Activated naive CD8-positive, alpha-beta T cell treated with anti-CD3 and anti-CD28 coated beads, Interleukin-2, amount 50 U/mL, for 16 hours (primary cell): ENCODE measurements at regions not wholly inside any gene's neighbourhood (a gene's known extent, or its start where the extent isn't known, plus 50 kb on each side); places are given as distances from the start of the nearest gene placed in this dataset.

Experiments
- DNase-seq: peaks from one replicate; pipeline ENCODE4 v3.0.0-alpha.2; 2020; ENCODE audit warnings: low read depth, low spot score

GRCh38 chr2:19139386-19139785 lies 219.0 kb downstream of the OSR1 start:
- no peak for DNase-seq

DNA sequence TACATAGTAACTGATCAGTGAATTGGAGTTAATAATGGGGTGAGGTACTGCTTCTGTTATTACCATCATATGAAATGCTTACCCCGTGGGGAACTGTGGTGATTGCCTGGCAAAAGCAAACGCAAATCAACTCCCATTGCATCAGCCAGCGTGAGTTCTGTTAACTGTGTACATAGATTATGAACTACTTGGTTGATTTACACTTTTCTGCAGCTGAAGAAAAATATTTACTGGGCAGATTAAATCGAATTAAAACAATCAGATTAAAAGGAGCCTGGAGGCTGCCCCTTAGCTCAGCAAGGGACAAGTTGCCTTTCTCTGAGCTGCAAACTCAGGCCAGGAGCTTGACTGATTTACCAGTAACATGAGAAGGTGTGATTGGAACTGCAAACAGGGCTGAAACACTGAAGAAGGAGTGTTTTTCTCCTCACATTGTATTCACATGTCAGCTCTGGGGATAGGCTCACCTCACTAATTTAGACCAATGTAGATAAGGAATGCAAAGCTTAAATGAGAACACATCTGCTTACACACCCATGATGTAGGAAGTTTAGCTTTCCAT lies 220.1 kb downstream of the OSR1 start:
- DNase-seq, result no peak

DNA sequence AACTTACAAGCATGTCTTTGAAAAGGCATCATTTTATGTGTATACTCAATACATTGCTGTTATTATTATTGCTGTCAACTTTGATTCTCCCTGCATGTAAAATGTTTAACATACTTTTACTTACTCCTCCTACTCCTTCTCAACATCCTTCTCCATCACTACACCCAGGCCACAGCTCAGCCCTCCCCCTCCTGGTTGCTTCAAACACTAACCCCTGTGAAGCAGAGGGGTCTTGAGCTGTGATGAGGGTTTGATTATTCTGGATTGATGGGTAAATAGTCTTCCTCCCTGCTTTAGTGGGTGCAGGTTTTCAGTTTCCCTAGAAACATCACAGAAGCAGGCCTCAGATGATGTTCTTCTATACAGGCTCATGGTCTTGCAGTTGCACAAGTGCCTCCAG lies 221.0 kb downstream of the OSR1 start:
- DNase-seq, result no peak

DNA sequence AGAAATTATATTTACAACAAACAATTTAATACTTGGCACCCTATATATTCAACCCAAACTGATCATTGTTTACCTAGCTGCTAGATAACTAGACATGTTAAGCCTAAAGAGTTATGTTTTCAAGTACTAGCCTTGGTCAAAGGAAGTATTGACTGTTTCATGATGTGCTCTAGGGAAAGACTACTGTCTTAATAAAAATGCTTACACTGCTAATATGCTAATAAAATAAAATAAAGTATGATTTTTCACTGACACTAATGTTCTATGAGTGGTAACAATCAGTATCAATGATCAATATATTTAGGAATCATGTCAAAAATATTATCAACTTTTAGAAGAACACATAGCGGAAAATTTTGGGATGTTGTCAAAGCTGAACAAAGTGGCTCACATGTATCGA lies 225.5 kb downstream of the OSR1 start:
- DNase-seq, result no peak

DNA sequence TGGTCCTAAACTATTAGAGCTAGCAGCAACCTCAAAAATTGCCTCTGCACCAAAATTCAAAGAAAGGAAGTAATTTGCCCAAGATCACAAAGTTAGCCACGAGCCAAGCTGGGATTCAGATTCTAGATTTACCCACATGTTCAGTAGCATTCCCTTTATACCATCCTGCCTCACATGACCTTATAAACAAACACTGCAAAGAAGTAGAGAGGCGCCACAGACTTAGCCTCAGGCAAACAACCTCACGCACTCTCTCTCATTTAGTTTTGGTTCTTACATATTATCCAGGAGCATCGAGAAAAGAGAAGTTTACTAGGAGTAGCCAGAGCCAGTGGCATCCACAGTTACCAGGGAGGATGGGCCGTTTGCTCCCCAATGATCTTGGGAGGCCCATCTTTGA lies 226.6 kb downstream of the OSR1 start:
- DNase-seq, result no peak

GRCh38 chr2:19128148-19128547 lies 230.3 kb downstream of the OSR1 start:
- DNase-seq, result no peak

DNA sequence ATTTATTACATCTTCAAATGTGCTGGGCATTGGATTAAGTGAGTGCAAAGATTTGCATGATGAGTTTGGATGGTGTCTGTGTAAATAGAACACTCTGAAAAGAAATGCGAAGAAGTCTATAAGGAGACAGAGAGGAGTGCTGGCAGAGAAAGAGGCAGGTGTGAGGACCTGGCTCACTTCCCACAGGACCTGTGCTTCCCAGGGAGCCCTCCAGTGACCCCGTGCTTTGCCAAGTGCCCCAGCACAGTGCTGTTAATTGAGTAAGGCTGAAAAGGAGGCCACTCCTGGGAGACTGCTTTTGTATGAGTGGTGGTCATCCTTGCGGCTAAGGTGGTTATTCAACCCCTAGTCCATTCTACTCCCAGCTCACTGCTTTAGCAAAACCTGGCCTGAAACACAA lies 230.8 kb downstream of the OSR1 start:
- no peak for DNase-seq

DNA sequence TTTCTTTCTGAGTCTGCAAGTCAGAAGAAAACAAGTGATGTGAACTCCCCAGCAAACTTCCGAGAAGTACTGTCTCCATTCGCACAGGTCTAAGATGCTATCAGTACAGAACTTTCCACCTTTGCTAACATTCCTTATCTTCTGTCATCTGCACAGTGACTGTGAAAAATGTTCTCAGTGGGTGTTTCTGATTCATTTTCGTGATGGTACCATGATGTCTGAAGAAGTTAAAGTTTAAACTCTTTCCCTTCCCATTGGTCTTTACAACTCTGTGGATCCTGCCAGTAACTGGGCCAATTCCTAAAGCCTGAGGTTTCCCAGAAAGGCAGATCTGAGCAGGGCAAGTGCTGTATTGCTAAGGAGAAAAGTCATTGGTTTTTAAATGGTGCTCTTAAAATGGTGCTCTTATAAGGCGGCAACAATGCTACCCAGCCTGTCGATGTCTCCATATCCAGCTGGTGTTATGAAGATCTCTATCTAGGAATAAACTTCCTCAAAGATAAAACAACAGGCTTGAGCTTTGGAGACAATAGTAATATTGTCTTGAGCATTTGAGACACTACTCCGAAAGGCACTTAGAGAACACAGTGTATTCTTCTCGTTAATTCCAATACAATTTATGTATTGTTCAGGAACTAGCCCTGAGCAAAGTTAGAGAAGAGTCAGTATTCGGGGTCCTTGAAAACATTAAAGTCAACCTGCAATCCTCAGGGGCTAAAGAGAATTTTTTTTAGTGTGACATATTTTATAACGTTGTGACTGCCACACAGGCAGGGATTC lies 232.3 kb downstream of the OSR1 start:
- DNase-seq, result no peak

DNA sequence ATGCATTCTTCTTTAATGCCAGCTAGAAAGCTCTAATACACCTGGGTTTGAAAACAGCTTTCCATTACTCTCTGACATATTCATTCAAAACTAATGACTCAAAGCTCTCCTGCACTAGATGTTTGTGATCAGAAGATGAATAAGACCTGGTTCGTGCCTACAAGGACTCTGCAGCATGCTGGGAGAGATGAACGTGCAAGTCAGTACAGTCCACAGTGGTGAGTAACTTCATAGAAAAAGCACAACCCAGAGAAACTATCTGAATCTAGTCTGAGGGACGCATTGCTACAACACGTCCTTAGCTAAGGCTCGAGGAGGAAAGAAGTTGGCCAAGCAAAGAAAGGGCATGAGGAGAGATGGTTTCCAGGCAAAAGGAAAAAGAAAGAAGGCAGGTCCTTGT lies 234.3 kb downstream of the OSR1 start:
- no peak for DNase-seq

- DNase-seq, result no peak
Observed at GRCh38 chr2:19123556-19123955, 234.9 kb downstream of the OSR1 start.

DNA sequence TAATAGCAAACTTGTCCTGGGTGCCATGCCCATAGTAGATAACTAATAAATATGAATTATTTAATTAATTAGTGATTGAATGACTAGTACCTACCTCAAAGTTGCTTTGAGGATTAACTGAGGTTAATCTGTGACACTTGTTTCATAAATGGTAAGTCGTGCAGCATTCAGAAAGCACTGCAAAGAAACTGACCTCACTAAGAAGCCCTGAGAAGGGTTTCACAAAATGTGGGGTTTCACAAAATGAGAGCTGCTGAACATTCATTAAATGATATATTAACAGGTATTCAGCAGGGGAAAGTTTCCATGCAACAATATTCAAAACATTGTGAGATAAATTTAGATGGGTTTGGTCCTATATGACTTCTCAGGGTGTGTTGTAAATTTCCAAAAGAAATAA lies 236.2 kb downstream of the OSR1 start:
- no peak for DNase-seq

GRCh38 chr2:19120941-19121750 lies 237.3 kb downstream of the OSR1 start:
- DNase-seq, result no peak

DNA sequence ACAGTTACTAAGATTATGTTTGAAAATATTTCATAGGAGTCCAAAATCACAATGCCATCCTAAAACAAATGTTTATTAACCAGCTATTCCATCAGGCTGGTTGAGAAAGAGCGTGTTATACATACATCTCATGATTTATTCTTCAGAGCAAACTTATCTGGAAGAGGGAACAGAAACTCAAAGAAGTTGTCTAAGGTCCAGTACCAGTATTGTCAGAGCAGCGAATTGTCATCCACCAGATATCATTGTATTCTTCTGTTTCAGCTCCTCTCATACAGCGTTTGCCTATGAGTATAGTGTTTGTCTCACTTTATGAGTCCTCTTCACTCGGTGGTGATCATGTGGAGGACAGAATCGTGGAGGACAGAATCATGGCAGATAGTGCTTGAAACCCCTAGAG lies 238.2 kb downstream of the OSR1 start:
- DNase-seq, result no peak

- no peak for DNase-seq
Observed at GRCh38 chr2:19119326-19120001, 239.0 kb downstream of the OSR1 start.

- no peak for DNase-seq
Observed at GRCh38 chr2:19116918-19117317, 241.5 kb downstream of the OSR1 start.

GRCh38 chr2:19114754-19115231 lies 243.6 kb downstream of the OSR1 start:
- no peak for DNase-seq

GRCh38 chr2:19114126-19114525 lies 244.3 kb downstream of the OSR1 start:
- no peak for DNase-seq

GRCh38 chr2:19111354-19111753 lies 247.1 kb downstream of the OSR1 start:
- no peak for DNase-seq

DNA sequence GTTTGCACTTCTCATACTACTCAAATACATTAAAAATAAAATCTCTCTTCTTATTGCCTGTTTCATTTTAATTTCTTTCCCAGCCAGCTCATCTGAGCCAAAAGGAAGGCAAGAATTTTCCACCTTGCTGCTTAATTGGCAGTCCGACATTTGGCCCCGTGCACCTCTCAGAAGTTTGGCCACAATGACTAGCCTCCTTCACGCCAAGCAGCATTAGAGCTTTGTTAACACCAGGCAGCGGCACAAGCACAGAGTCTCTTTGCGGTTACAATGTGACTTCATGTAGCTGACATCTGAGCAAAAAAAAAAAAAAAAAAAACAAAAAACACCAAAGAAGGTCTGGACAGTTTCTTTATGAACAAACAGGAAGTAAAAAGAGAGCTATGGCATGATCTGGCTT lies 248.9 kb downstream of the OSR1 start:
- no peak for DNase-seq

DNA sequence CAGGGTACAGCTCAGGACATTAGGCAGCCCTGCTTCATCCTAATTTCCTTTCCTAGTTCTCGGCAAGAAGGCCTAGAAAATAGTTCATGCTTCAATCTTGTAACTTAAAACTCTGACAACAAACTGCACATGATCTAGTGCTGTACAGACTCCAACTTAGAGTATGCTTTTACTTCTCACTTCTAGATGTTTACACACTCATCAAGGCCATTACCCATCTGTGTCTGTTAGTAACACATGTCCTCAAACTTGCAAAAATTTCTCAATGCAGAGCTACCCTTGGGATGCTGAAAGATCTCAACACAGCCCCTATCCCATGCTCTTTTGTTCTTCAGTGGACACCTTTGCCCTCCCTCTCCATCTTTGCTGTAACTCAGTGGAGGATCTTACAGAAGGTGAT lies 252.0 kb downstream of the OSR1 start:
- DNase-seq, result no peak

- no peak for DNase-seq
Observed at GRCh38 chr2:19104503-19104902, 253.9 kb downstream of the OSR1 start.
